Activated CD4-positive, CD25-positive, alpha-beta regulatory T cell treated with anti-CD3 and anti-CD28 coated beads, Interleukin-2, amount 50 U/mL, for 24 hours (primary cell): ENCODE measurements at regions not wholly inside any gene's neighbourhood (a gene's known extent, or its start where the extent isn't known, plus 50 kb on each side); places are given as distances from the start of the nearest gene placed in this dataset.

Source experiments
- ATAC-seq, 2 donors: fragments of 150-1000 bp; cut with Tn5 transposase; one replicate each; pipeline ENCODE4 v1.10.0; 2021; ENCODE audit warnings: mild to moderate bottlenecking in 1 of 2, moderate library complexity in 1 of 2

DNA sequence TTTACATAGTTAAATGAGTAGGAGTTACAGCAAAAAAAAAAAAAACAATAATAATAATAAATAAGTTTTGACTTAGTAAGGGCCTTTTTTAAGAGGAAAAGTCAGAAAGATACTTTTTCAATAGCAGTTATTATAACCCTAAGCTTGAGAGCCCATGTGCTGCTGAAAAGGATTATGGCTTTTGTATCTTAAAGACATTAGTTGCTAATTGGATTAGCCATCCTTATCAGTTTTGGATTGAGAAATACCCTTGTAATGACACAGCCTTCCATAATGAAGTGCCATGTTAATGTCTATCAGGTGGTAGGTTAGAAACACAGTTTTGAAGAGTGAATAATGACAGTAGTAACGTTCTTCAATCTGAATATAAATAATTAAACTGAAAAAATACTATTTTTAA lies 554.0 kb downstream of the RIT2 start:
- ATAC-seq: no peak

DNA sequence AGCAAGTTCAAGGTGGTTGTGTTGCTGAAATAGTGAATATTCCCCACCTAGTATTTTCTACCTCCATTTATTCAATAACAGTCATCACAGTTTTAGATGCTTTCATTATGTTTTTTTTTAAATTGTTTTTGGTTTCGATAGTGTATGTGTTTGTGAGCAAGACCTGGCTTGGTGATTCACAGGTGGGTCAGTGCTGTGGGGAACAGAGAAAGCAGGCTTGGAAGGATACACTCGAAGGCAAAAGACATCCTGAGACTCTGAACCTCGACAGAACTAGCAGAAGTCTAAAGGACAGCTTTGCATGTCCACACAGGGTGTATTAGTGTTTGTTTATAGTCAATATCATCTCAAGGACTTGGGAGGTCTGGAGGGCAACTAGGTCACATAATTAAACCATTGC lies 551.5 kb downstream of the RIT2 start:
- ATAC-seq: no peak

DNA sequence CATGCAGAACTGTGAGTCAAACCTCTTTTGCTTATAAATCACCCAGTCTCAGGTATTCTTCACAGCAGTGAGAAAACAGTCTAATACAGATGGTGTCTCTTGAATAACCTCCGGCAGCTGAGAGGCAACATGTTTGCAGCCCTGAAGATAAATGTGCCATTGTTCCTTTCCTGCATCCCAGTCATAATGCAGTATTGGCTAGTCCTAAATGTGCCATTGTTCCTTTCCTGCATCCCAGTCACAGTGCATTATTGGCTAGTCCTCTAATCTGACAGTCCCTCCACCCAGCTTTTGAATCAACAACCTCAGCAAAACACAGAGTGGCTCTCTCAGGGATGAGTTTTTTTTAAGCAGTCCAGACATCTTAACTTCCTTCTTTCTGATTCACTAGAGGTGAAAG lies 550.7 kb downstream of the RIT2 start:
- no peak for ATAC-seq

DNA sequence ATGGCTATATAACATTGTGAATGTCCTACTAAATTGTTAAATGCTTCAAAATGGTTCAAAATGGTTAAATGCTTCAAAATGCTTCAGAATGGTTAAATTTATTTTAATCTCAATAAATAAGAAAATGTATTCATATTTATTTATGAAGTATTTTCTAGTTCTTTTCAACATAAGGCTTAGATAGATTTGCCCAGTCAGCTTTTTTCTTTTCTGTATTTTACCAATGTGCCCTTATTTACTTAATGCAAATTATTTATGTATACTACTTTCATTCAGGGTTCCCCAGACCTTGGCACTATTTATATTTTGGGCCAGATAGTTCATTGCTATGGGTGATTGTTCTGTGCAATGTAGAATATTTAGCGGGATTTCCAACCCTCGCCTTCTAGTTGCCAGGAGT lies 546.7 kb downstream of the RIT2 start:
- ATAC-seq: no peak

DNA sequence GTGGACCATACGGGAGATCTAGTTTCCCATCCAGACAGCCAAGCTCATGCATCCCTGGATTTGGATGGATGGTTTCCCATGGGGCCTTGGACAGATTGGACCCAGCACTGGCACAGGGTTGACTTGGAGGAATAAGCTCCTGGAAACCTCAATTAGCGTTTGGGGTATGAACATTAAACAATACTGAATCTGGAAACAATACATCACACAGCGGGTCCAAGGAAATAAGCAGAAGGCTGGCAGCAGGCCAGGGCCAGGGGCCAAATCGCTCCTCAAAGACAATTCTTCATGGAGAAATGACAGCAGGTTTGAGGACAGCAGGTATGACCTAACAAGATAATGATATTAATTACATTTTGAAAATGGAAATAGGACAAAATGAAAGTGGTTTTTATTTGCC lies 540.6 kb downstream of the RIT2 start:
- no peak for ATAC-seq

DNA sequence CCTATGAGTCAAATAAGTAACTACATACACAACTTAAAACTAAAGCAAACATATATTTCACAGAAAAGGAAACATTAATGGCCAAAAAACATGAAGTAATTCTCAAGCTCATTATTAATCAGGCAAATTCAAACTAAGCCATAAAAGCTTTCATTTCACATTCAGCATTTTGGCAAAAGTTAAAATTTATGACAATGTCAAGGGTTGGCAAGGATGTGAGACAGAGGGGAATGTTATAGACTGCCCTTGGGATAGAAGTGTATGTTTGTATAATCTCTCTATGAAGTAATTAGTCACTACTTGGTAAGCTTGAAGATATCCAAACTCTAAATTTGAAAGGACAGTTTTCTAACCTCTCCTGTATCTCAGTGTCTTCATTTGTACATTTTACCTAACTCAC lies 539.4 kb downstream of the RIT2 start:
- no peak for ATAC-seq

DNA sequence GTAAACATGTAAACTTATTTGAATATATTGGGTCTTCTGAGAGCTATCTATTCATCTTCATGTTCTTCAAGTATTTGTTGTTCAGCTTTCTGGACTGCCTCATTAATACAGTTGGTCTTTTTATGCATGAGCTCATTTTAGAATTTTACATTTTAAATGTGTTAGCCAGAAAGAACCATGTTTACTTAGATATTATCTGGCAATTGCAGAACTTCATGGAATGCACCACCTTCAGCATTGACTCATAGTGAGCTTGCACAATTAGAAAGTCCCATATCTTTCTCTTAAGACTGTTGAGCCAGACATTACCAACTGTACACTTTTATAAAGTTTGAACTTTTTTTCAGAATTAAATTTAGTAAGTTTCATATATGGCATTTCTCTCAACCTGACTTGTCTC lies 536.7 kb downstream of the RIT2 start:
- ATAC-seq: no peak

DNA sequence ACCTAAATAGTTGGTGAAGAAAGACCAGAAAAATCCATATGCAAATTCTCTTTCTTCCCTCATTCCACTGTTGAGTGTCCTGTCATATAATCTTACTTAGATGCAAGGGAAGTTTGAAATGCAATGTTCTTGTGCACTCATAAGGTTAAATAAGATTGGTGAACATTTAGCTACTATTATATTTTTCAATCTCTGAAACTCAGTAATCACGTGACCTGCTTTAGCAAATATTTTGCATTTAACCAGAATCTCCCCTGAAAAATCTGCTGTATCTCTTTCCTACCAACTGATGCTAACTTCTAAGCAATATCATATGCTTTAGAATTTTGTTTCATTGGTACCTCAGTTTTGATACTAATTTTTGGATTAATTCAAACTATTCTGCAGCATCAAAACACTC lies 533.2 kb downstream of the RIT2 start:
- ATAC-seq: no peak

DNA sequence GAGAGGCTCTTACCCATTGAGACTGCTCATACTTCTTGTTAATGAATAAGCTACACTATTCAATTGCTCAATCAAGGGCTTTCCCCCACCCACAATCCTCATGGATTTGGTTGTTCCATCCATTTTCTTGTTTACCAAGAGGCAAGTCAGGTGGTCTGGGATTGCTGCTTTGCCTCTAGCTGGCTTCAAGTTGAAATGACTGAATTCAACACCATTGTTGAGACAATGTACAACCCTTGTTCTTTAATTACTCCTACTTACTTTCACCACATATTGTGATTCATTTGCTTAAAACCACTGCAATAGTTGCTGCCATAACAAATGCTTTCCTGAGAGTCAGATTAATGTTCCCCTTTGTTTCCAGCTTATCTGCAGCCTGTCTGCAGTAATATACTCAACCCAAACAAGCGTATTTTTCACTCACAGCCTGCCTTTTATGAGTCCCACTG lies 532.2 kb downstream of the RIT2 start:
- no peak for ATAC-seq

DNA sequence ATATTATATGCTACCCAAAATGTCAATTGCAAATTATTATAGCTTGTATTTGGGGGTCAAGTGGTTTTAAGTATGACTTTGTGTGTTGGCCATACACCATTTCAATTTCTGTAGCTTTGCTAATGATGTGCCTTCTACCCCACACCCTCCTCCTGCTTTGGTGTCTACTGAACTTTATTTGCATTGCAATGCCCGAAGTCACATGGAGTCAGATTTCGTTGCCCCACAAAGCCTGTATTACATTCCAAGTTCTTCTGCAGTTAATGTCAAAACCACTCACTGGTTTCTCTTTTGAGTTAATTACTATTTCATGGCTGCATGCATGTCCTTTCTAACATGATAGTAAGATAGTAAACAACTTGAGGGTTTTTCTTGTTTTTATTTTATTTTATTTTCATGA lies 528.9 kb downstream of the RIT2 start:
- no peak for ATAC-seq

DNA sequence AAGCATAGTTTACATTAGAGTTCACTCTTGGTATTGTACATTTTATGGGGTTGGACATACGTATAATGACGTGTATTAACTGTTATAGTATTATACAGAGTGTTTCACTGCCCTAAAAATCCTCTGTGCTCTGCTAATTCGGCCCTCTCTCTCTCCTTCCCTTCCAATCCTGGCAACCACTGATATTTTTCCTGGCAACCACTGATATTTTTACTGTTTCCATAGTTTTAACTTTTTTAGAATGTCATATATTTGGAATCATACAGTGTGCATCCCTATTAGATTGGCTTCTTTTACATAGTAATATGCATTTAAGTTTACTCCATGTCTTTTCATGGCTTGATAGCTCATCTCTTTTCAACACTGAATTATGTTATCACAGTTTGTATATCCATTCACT lies 526.7 kb downstream of the RIT2 start:
- ATAC-seq: no peak

DNA sequence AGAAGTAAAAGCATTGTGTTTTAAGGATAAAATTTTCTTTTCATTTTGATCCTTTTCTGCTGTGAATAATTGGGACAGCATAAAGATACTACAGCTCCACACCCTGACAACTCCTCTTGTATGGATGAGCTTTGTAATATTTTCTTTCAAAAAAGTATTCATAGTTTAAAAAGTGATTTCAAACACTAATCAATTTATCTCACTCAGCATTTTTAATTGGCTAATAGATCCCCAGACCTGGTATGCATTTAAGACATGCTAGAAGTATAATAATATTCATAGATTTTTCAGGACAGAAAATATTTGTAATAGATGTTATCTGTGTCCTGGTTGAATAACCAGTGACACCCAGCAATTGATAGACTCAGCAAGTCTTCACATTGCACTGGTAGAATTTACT lies 510.7 kb downstream of the RIT2 start:
- no peak for ATAC-seq

DNA sequence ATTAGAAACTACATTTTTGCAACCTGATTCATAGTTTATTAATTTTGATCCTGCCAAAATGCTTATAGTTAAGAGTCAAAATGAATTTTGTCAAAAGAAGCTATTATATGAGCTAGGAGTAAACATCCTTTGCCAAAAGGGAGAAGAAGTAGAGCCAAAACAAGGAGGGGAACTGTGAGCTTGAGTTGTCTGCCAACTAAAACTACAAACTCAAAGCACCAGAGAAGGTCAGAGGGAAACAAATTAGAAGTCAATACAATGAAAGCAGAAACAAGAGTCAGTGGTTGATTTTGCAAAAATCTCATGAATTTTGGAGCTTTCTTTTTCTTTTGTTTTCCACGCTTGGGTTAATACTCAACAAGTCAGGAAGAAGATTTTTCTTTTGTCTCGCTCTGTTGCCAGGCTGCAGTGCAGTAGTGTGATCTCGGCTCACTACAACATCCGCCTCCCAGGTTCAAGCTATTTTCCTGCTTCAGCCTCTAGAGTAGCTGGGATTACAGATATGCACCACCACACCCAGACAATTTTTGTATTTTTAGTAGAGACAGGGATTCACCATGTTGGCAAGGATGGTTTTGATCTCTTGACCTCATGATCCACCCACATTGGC lies 508.5 kb downstream of the RIT2 start:
- ATAC-seq: no peak

DNA sequence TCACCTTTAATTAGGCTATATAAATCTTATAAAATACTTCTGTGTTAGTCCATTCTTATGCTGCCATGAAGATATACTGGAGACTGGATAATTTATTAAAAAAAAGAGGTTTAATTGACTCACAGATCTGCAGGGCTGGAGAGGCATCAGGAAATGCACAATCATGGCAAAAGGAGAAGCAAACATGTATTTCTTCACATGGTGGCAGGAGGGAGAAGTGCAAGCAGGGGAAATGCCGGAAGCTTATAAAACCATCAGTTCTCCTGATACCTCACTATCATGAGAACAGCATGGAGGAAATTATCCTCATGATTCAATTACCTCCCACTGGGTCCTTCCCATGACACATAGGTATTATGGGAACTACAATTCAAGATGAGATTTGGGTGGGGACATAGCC lies 504.4 kb downstream of the RIT2 start:
- ATAC-seq: no peak

DNA sequence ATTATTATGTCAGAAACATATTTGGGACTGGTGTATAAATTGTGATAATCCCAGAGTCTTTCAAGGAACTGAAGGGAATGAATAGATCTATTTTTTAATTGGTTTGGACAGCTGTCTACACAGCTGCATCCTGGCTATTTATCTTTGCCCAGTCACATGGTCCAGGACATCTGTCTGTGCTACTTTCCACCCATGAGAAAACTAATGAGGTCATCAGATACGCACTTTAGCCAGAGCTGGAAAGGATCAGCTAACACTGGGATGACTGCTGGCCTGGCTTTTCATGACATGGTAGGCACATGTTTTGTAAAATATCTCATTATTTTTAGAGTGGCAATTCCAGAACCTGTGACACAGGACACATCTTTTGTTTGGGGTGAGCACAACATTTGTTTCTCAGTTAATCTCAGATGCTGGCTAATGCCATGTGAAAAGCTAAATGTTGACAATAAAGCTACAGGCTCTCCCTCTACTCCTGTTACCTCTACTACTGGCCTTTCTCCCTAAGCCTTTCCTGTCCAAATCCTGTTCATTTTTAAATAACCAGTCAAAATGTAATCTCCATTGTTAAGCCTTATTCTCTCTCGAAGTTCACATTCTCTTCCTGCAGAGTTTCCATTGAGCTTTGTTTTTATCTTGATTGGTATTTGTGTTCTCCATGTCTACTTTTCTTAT lies 500.7 kb downstream of the RIT2 start:
- ATAC-seq: no peak

DNA sequence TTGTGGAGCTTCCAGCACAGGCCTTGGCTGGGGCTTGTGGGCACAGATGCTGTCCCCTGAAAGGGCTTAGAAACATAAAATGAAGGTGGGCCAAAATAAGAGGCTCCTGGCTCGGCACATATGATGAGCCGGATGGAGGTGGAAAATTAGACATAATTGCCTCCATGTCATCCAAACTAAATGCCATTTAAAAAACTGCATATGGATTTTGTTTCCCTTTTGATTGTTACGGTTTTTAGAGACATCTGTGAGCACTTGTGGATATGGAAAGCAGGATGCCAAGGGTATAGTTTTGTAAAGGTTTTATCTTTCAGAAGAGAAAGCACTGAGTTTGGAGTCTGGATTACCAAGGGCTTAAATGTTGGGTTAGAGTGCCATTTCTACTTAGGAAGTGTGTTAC lies 498.3 kb downstream of the RIT2 start:
- ATAC-seq: no peak

DNA sequence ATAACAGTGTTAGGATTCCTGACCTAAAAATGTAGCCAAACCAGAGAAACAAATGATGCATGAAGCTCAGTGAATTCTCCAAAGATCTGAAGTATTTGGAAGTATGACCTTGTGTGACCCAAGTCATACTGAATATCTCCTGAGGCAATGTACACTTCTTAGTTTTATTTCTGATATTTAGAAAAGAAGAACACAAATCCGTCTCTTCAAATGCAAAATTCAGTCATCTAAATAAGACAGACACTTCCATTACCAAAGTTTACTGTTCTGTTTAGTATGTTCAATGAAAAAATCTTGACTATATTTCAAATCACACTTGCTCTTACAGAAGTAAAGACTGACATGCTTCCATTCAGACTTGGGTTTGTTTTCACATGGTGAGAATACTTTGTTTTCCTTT lies 495.7 kb downstream of the RIT2 start:
- ATAC-seq: no peak

DNA sequence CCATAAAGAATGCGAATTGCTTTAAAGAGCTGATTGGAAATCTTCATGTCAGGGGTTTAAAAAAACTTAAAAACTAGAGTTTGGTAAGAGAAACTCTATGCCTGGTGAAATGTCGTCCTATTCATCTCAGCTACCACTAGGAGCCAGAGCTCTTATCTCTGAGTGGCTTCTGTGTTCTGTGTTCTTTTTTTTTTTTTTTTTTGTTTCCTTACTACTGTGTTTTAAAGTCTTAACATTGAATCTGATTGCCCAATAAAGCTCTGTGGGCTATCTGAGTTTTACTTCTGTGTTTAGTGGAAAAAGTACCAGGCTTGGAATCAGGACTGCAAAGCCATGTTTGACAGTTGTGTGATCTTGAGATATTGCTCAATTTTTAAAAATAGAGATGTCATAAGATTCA lies 494.8 kb downstream of the RIT2 start:
- ATAC-seq: no peak

DNA sequence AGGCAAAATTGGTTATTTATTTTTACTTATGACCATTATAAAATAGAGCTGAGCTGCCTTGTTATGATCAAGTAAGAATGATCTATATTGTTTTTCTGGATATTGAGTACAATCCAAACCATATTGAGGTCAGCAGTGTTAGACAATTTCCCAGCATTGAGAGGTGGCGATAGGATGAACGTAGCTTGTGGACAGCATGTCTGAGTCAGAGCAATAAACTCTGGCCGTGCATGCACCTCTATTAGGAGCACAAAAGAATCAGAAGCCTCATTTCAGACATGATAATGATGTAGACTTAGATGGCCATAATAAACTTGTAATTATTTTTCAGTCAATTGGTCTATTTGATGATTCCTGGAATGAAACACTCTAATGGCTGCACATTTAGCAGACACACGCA lies 491.6 kb downstream of the RIT2 start:
- ATAC-seq: no peak

DNA sequence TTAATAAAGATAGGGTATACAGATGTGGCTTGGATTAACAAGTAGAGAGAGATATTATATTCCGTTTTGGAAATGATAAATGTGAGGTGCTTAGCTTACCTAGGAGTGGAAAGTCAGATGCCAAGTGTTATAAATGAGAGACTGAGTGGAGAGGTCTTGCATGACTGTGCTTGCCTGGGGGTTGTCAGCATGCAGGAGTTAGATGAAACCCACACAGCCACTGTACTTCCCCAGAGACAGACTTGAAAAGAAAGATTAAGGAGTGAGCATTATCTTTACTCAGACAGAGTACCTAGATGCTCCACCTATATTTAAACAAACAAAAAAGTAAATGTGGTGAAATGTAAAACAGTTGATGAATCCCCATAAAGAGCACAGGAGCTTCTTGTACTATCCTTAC lies 482.7 kb downstream of the RIT2 start:
- no peak for ATAC-seq

DNA sequence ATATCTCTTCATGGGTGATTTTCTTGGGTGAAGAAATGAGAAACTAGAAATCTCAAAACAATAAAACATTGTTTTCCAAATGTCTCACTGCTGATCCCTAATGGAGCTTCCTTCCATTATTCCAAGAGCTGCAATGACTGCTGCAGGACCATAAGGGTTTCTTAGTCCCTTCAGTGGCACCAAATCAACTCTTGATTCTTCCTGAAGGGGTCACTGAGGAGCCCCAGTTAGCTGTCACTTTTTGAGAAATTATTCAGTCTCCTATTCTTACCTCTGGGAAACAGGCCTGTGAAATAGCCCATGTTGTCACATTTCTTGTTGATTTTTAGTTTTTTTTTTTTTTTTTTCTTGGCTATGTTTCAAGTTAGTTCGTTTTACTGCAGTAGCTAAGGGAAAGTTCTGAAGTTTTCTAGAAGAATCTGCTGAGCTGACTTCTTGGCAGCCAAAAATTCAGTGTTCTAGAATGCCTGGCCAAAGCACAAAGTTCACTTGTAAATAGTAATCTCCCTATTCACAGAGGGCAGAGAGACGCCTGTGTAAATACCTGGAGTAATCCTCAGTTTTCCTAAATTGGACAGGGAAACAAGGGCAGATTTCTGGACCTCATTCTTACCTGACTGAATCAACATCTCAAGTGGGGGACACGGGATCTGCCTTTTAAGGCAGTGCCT lies 480.0 kb downstream of the RIT2 start:
- ATAC-seq: no peak

DNA sequence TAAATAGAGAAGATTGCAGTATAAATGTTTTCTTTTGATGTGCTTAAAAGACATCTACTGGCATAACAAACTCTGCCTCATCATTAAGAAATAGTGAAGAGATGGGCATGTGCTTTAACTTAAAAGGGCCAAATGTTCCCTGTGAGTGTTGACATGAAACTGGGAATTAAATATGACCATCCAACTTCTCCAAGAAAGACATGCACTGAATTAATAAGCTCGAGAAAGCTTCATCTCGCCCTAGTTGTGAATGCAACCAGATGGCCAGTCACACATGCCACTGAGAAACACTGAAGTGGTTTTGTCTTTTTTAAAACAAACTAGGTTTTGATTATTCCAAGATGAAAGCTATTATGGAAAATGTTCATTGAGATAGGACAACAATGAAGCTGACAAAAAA lies 479.2 kb downstream of the RIT2 start:
- no peak for ATAC-seq

DNA sequence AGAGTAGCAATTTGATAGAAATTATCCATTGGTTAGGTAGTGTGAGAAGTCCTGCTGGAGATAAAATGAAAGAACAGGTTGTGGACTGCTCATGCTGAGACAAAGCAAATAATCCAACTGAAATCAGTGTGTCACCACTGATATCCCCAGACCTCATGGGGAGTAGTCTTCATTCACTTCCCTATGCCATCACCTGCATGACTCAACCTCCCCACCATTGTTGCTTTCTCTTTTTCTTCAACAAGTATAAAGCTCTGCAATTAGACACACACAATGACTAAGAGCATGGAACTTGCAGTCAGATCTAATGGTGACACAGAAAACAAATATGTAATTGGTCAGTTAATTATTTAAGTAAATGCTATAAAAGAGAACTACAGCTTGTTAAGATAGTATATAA lies 475.3 kb downstream of the RIT2 start:
- ATAC-seq: no peak

DNA sequence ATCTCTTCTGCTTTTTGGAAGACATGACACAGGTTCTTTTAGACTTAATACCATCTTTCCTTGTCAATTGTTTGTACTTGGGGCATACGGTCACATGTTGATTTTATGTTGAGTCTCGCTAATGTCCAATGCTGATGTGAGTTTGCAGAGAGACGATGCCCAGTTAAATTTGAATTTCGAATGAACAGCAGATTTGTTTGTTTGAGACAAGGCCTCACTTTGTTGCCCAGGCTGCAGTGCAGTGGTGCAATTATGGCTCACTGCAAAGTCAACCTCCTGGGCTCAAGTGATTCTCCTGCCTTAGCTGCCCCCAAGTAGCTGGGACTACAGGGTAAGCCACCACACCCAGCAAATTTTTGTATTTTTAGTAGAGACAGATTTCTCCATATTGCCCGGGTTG lies 473.5 kb downstream of the RIT2 start:
- ATAC-seq: no peak

DNA sequence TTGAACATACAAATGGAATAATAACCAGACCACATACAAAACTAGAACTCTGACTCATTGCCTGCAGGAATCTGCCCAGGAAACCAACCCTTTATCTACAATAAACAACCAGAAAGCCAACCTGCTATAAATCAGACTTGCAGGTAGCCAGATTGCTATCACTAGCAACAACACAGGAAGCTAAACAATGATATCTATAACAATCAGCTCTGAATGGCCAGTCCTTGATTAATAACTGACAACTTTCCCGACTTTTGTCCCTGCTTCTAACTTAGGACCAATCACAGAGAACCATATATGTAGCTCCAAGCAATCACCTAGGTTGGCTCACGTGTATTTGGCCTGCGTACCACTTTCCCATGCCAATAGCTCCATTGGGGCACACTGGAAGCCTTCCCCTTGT lies 470.8 kb downstream of the RIT2 start:
- ATAC-seq: no peak
